MM.1S (cell line): ENCODE measurements at regions not wholly inside any gene's neighbourhood (a gene's known extent, or its start where the extent isn't known, plus 50 kb on each side); places are given as distances from the start of the nearest gene placed in this dataset.

Experiments
- DNase-seq: peaks from one replicate; pipeline ENCODE4 v3.0.0-alpha.2; 2015
- H2AFZ ChIP-seq: fragments of 300-600 bp; sonication (generic); 2 replicates; pipeline ENCODE4 v1.6.0; 2016; ENCODE audit warnings: antibody characterized with exemption, low read length
- H3F3A ChIP-seq: fragments of 300-600 bp; sonication (generic); 2 replicates; pipeline ENCODE4 v1.6.1; 2016; ENCODE audit warnings: mild to moderate bottlenecking, antibody characterized with exemption, low read length, moderate library complexity, mixed read lengths; ENCODE audit not compliant: insufficient read depth
- H3K27ac ChIP-seq: fragments of 300-600 bp; sonication (generic); 2 replicates; pipeline ENCODE4 v1.5.1; 2016; ENCODE audit warnings: mild to moderate bottlenecking, low read length
- H3K27me3 ChIP-seq: fragments of 300-600 bp; sonication (generic); replicated peaks from 2 replicates; pipeline ENCODE4 v1.6.0; 2016; ENCODE audit warnings: low read length; ENCODE audit not compliant: insufficient read depth
- H3K36me3 ChIP-seq: fragments of 300-600 bp; sonication (generic); replicated peaks from 2 replicates; pipeline ENCODE4 v1.6.1; 2016; ENCODE audit warnings: mild to moderate bottlenecking, low read length, mixed read lengths; ENCODE audit not compliant: insufficient read depth
- H3K4me1 ChIP-seq: fragments of 300-600 bp; sonication (generic); 2 replicates; pipeline ENCODE4 v1.6.1; 2016; ENCODE audit warnings: low read length, mixed read lengths
- H3K4me2 ChIP-seq: fragments of 300-600 bp; sonication (generic); 2 replicates; pipeline ENCODE4 v1.6.0; 2016; ENCODE audit warnings: low read depth, low read length
- H3K4me3 ChIP-seq: fragments of 300-600 bp; sonication (generic); 2 replicates; pipeline ENCODE4 v1.5.1; 2016; ENCODE audit warnings: low read length, mixed read lengths
- H3K79me2 ChIP-seq: fragments of 300-600 bp; sonication (generic); 2 replicates; pipeline ENCODE4 v1.6.1; 2016; ENCODE audit warnings: mixed run types, low read length, mixed read lengths
- H3K9ac ChIP-seq: fragments of 300-600 bp; sonication (generic); 2 replicates; pipeline ENCODE4 v1.6.1; 2016; ENCODE audit warnings: low read length, mixed read lengths
- H3K9me2 ChIP-seq: fragments of 300-600 bp; sonication (generic); replicated peaks from 2 replicates; pipeline ENCODE4 v1.6.1; 2016; ENCODE audit warnings: mild to moderate bottlenecking, low read length, mixed read lengths; ENCODE audit not compliant: insufficient read depth
- H3K9me3 ChIP-seq: fragments of 300-600 bp; sonication (generic); replicated peaks from 2 replicates; pipeline ENCODE4 v1.6.1; 2016; ENCODE audit warnings: mild to moderate bottlenecking, low read length, mixed read lengths; ENCODE audit not compliant: insufficient read depth
- H4K20me1 ChIP-seq: fragments of 300-600 bp; sonication (generic); 2 replicates; pipeline ENCODE4 v1.6.1; 2016; ENCODE audit warnings: mild to moderate bottlenecking, low read length, moderate library complexity, mixed read lengths; ENCODE audit not compliant: insufficient read depth
- CTCF ChIP-seq: fragments of 300-600 bp; sonication (generic); IDR thresholded peaks from 2 replicates; pipeline ENCODE4 v1.5.1; 2016; ENCODE audit warnings: antibody characterized with exemption, low read length, mixed read lengths
- EZH2 ChIP-seq: fragments of 300-600 bp; sonication (generic); optimal IDR thresholded peaks from 2 replicates; pipeline ENCODE3; 2017; ENCODE audit warnings: low read depth, mild to moderate bottlenecking, antibody characterized with exemption, low read length, mixed read lengths
- EZH2phosphoT487 ChIP-seq: fragments of 300-600 bp; sonication (generic); IDR thresholded peaks from 2 replicates; pipeline ENCODE4 v1.6.1; 2018; ENCODE audit warnings: antibody characterized with exemption, low read length

- no peaks in the 10 kb centered on the region for H4K20me1 ChIP-seq
- H3K36me3 ChIP-seq: no peaks in the 10 kb centered on the region
- no peak overlapping the region for H3K4me3 ChIP-seq
- no peak for TF ChIP-seq EZH2phosphoT487
- no peak overlapping the region for H3K27ac ChIP-seq
- no peaks in the 10 kb centered on the region for H3K79me2 ChIP-seq
- H3K9me3 ChIP-seq: no peaks in the 10 kb centered on the region
- H3K4me2 ChIP-seq: no peak overlapping the region
- H3K9ac ChIP-seq: no peak overlapping the region
- no peaks in the 10 kb centered on the region for H3F3A ChIP-seq
- no peak overlapping the region for H2AFZ ChIP-seq
- H3K9me2 ChIP-seq: no peaks in the 10 kb centered on the region
- DNase-seq: no peak
- H3K4me1 ChIP-seq: no peaks in the 10 kb centered on the region
- no peaks in the 10 kb centered on the region for H3K27me3 ChIP-seq
Measured at GRCh38 chr16:65744401-65744800, 622.1 kb upstream of the CDH5 start.

- no peak overlapping the region for H3K9ac ChIP-seq
- H4K20me1 ChIP-seq: no peaks in the 10 kb centered on the region
- H3K9me3 ChIP-seq: no peaks in the 10 kb centered on the region
- no peak overlapping the region for H3K27ac ChIP-seq
- TF ChIP-seq EZH2phosphoT487: no peak
- TF ChIP-seq CTCF: no peak
- H3K79me2 ChIP-seq: no peaks in the 10 kb centered on the region
- H3K36me3 ChIP-seq: no peaks in the 10 kb centered on the region
- H3K9me2 ChIP-seq: no peaks in the 10 kb centered on the region
- H2AFZ ChIP-seq: no peak overlapping the region
- no peaks in the 10 kb centered on the region for H3K27me3 ChIP-seq
- no peaks in the 10 kb centered on the region for H3K4me1 ChIP-seq
- DNase-seq: no peak
- no peaks in the 10 kb centered on the region for H3F3A ChIP-seq
- no peak overlapping the region for H3K4me3 ChIP-seq
- H3K4me2 ChIP-seq: no peak overlapping the region
Measured at GRCh38 chr16:65743558-65743957, 621.7 kb upstream of the CDH11 start.

- Histone ChIP-seq H3K9ac (no peak overlapping the region), H3K4me2 (no peak overlapping the region), H3K36me3 (no peaks in the 10 kb centered on the region), H3K4me3 (no peak overlapping the region), H3K79me2 (no peaks in the 10 kb centered on the region), H3K27ac (no peak overlapping the region), H3K9me2 (no peaks in the 10 kb centered on the region), H3K4me1 (no peaks in the 10 kb centered on the region), H4K20me1 (no peaks in the 10 kb centered on the region), H3F3A (no peaks in the 10 kb centered on the region), H3K9me3 (no peaks in the 10 kb centered on the region), H2AFZ (no peak overlapping the region), H3K27me3 (no peaks in the 10 kb centered on the region)
- TF ChIP-seq EZH2phosphoT487 (no peak), EZH2 (no peak), CTCF (no peak)
- DNase-seq: no peak
Measured at GRCh38 chr16:65740711-65741110, 618.8 kb upstream of the CDH11 start.

GRCh38 chr16:65739518-65739917 lies 617.7 kb upstream of the CDH11 start:
- no peaks in the 10 kb centered on the region for H3F3A ChIP-seq
- no peaks in the 10 kb centered on the region for H3K9me3 ChIP-seq
- no peaks in the 10 kb centered on the region for H3K4me1 ChIP-seq
- H3K36me3 ChIP-seq: no peaks in the 10 kb centered on the region
- H4K20me1 ChIP-seq: no peaks in the 10 kb centered on the region
- H3K79me2 ChIP-seq: no peaks in the 10 kb centered on the region
- no peak overlapping the region for H3K4me3 ChIP-seq
- no peak overlapping the region for H3K4me2 ChIP-seq
- no peaks in the 10 kb centered on the region for H3K27me3 ChIP-seq
- DNase-seq: no peak
- TF ChIP-seq EZH2 (no peak), EZH2phosphoT487 (no peak), CTCF (no peak)
- H3K9me2 ChIP-seq: no peaks in the 10 kb centered on the region
- no peak overlapping the region for H3K27ac ChIP-seq
- no peak overlapping the region for H3K9ac ChIP-seq
- H2AFZ ChIP-seq: no peak overlapping the region
